ENCODE measurements at regions not wholly inside any gene's neighbourhood (a gene's known extent, or its start where the extent isn't known, plus 50 kb on each side); places are given as distances from the start of the nearest gene placed in this dataset.

- TF ChIP-seq EP300 (IDR thresholded peaks at IDR 0.05), result no peak
- no peak for TF ChIP-seq CTCF (IDR thresholded peaks at IDR 0.05)
- TF ChIP-seq POLR2A (IDR thresholded peaks at IDR 0.05), result no peak
These were observed 174.9 kb downstream of the ETS2 start for GRCh38 chr21:38980416-38981313.

Measured in sigmoid colon (tissue), 4 donors.